GM19467 (cell line): ENCODE measurements at regions not wholly inside any gene's neighbourhood (a gene's known extent, or its start where the extent isn't known, plus 50 kb on each side); places are given as distances from the start of the nearest gene placed in this dataset.
"Not testable (repeated sequence)": the region's sequence is repeated elsewhere in the genome, so short reads cannot be mapped to it uniquely, and the experiment has no call there.

Experiments
- ATAC-seq: cut with Tn5 transposase; IDR thresholded peaks from one replicate; pipeline ENCODE4 v1.9.1; 2021; ENCODE audit warnings: mild to moderate bottlenecking, moderate library complexity; ENCODE audit not compliant: unreplicated experiment

- no peak for ATAC-seq
Observed at GRCh38 chr12:131619736-131620506, 91.0 kb upstream of the SFSWAP start.

GRCh38 chr12:131620520-131620919, 90.4 kb upstream of the SFSWAP start:
- no peak for ATAC-seq

DNA sequence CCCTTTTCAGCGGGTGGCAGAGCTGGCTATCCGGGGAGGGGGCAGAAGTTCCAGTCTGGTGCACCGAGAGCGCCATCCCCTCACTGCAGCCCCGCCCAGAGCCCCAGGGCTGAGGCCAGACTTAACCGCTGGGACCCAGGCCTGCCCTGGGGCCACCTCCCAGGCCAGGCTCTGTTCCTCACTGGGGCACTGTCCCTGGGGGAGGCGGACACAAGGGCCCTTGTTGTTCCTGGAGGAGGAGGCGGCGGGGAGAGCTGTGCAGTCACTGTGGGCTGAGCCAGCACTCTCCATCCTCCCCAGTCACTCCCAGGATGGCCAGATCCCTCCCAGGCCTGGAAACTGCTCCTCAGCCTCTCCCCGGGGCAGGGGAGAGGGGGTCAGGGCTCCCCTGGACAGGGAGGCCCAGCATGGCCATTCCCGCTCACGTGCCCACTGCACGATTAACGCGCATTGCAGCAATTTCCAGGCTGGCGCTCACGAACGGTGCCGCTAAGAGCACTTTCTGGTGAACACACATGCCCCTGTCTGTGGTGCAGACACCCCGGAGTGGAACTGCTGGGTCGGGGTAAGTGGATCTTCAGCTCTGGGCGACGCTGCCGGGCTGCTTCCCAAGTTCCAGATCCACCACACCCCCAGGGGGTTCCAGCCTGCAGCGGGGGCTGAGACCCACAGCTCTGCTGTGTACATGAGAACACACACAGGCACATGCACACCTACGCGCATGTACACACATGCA, 89.8 kb upstream of the SFSWAP start:
- ATAC-seq = no peak

DNA sequence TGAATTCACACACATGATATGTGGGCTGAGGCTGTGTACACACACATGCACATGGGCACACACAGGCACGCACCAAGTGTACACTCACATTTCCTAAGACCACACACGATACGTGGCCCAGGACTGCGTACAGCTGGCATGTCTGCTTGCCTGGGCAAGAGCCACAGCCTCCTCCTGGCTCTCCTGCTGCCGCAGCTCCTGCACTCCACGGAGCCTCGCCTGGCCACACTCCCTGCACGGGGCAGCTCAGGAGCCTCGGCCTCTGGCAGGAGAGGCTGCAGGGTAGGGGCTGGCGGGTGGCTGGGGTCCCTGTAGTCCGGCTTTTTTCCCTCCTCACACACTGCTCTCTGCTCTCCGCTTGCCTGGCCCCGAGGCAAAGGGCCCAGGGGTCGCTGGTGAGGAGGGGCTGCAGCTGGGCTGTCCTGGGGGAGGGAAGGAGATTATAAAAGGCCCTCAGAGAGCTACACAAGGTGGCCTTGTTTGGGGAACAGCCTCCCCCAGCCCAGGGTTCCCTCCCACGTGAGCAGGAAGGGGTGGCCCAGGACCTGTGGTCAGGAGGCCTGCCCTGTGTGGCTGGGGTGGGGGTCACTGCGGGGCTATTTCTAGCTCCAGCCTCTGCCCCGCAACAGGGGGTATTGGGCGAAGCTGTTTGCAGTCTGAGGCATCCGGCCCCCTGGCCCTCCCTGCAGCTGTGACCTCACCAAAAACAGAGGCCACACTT, 89.0 kb upstream of the SFSWAP start:
- ATAC-seq = no peak

GRCh38 chr12:131622422-131622955, 88.4 kb upstream of the SFSWAP start:
- ATAC-seq = no peak

GRCh38 chr12:131623404-131624368, 87.2 kb upstream of the SFSWAP start:
- not testable (repeated sequence) for ATAC-seq

DNA sequence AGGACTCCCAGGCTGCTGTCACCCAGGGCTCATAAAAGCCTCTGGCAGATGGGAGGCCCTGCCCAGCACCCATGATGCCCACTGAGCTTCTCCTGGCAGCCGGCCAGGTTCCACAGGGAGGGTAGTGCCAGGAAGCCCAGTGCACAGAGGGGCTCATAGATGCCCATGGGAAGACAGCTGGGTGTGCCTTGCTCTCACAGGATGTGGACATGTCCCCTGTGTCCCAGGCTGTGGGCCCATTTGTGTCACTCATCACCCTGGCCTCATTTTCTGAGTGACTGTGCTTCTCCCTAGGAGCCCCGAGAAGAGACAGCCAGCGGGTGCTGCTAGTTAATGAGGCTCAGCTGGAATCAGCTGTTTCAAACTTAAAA, 86.5 kb upstream of the SFSWAP start:
- ATAC-seq = not testable (repeated sequence)

- not testable (repeated sequence) for ATAC-seq
Observed at GRCh38 chr12:131624756-131625501, 86.0 kb upstream of the SFSWAP start.

DNA sequence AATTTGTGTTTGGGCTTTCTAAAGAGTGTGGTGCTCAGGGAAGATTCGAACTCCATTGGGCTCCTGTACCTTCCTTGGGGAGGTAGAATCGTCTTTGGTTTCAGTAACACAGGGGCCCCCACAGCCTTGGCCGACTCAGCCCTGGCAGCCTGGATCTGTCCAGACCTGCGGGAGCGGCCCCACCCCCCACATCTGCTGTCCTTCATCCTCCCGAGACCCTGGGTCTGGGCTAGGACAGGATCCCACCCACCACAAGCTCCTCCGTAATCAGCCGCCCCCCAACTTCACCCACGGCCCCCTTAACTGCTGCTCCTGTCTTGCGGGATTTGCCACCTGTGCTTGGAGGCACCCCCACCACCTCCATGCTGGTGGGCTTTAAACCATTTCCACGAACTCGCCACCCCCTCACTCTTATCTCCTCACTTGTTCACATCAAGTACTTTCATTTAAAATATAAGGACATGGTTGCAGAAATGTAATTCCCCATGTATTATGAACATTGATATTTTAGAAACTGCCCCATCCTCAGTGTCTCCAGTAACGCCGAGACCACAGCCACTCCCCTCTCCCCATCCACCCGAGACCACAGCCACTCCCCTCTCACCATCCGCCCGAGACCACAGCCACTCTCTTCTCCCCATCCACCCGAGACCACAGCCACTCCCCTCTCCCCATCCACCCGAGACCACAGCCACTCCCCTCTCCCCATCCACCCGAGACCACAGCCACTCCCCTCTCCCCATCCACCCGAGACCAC, 84.7 kb upstream of the SFSWAP start:
- ATAC-seq = not testable (repeated sequence)

DNA sequence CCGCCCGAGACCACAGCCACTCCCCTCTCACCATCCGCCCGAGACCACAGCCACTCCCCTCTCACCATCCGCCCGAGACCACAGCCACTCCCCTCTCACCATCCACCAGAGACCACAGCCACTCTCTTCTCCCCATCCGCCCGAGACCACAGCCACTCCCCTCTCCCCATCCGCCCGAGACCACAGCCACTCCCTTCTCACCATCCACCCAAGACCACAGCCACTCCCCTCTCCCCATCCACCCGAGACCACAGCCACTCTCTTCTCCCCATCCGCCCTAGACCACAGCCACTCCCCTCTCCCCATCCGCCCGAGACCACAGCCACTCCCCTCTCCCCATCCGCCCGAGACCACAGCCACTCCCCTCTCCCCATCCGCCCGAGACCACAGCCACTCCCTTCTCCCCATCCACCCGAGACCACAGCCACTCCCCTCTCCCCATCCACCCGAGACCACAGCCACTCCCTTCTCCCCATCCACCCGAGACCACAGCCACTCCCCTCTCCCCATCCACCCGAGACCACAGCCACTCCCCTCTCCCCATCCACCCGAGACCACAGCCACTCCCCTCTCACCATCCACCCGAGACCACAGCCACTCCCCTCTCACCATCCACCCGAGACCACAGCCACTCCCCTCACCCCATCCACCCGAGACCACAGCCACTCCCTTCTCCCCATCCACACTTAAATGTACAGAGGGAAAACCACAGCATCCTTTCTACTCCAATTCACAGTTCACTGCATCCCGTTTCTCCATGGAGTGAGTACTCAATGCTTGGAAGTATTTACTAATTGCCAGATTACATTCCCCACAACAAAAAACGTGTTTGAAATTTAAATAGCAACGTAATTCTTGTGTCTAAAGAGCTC, 83.5 kb upstream of the SFSWAP start:
- ATAC-seq = not testable (repeated sequence)

GRCh38 chr12:131628023-131628740, 82.7 kb upstream of the SFSWAP start:
- ATAC-seq = no peak

- no peak for ATAC-seq
Observed at GRCh38 chr12:131628766-131629448, 82.0 kb upstream of the SFSWAP start.

DNA sequence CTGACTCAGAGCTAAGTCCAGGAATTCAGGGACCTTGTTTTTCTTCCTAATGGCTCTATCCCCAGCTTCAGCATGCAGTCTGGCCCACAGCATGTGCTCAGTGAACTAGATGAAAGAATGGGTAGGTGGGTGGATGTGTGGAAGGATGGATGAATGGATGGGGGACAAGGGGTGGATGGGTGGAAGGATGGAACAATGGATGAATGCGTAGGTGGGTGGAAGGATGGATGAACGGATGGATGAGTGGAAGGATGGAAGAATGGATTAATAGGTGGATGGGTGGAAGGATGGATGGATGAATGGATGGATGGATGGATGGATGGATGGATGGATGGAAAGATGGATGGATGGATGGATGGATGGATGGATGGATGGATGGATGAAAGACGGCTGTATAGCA, 79.7 kb upstream of the SFSWAP start:
- no peak for ATAC-seq

- ATAC-seq = not testable (repeated sequence)
Observed at GRCh38 chr12:131631889-131632651, 78.8 kb upstream of the SFSWAP start.

- ATAC-seq = not testable (repeated sequence)
Observed at GRCh38 chr12:131632652-131633023, 78.3 kb upstream of the SFSWAP start.

DNA sequence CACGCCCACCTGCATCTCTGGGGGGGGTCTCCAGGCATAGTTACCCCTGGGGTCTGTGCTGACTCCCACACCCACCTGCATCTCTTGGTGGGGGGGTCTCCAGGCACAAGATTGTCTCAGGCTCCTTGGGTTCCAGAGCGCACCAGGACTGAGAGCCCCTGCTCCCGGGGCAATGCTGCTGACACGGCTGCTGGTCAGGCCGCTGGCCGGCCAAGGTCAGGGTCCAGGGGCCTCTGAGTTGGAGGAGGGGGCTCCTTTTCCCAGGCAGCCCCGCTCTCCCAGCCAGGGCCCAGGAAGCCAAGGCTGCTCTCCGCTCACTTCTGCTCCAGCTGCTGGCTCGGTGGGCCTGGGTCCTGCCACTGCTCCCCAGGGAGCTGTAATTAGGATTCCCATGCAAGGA, 77.3 kb upstream of the SFSWAP start:
- not testable (repeated sequence) for ATAC-seq
